ENCODE measurements at regions not wholly inside any gene's neighbourhood (a gene's known extent, or its start where the extent isn't known, plus 50 kb on each side); places are given as distances from the start of the nearest gene placed in this dataset.

- H3K36me3 ChIP-seq = no peaks in the 10 kb centered on the region
- DNase-seq = no peak
- no peak overlapping the region for H3K4me3 ChIP-seq
- TF ChIP-seq, protein P1, sequence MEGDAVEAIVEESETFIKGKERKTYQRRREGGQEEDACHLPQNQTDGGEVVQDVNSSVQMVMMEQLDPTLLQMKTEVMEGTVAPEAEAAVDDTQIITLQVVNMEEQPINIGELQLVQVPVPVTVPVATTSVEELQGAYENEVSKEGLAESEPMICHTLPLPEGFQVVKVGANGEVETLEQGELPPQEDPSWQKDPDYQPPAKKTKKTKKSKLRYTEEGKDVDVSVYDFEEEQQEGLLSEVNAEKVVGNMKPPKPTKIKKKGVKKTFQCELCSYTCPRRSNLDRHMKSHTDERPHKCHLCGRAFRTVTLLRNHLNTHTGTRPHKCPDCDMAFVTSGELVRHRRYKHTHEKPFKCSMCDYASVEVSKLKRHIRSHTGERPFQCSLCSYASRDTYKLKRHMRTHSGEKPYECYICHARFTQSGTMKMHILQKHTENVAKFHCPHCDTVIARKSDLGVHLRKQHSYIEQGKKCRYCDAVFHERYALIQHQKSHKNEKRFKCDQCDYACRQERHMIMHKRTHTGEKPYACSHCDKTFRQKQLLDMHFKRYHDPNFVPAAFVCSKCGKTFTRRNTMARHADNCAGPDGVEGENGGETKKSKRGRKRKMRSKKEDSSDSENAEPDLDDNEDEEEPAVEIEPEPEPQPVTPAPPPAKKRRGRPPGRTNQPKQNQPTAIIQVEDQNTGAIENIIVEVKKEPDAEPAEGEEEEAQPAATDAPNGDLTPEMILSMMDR (IDR thresholded peaks at IDR 0.05; ENCODE audit: borderline replicate concordance) = no peak
- no peak overlapping the region for H3K27ac ChIP-seq (replicated peaks)
- H3K9me3 ChIP-seq (replicated peaks) = no peaks in the 10 kb centered on the region
- H3K4me1 ChIP-seq = peaks cover 6% of the 10 kb centered on the region
- no peaks in the 10 kb centered on the region for H3K27me3 ChIP-seq (ENCODE audit: low read depth)
- intact Hi-C loops (cut with micrococcal nuclease) = no loop called here
Observed at GRCh38 chr6:6390849-6391602, 70.6 kb upstream of the F13A1 start.

- DNase-seq = no peak
- Histone ChIP-seq H3K27me3 (ENCODE audit: low read depth) (no peaks in the 10 kb centered on the region), H3K36me3 (no peaks in the 10 kb centered on the region), H3K27ac (replicated peaks) (no peak overlapping the region), H3K4me3 (no peak overlapping the region), H3K9me3 (replicated peaks) (no peaks in the 10 kb centered on the region), H3K4me1 (peaks cover 15% of the 10 kb centered on the region)
- TF ChIP-seq, protein P1 (IDR thresholded peaks at IDR 0.05; ENCODE audit: borderline replicate concordance) = no peak
- intact Hi-C loops (cut with micrococcal nuclease) = no loop called here
Observed at GRCh38 chr6:6392214-6393068, 72.0 kb upstream of the F13A1 start.

GRCh38 chr6:6393069-6393529 lies 72.6 kb upstream of the F13A1 start:
- Histone ChIP-seq H3K4me3 (no peak overlapping the region), H3K4me1 (peaks cover 15% of the 10 kb centered on the region), H3K9me3 (replicated peaks) (no peaks in the 10 kb centered on the region), H3K36me3 (no peaks in the 10 kb centered on the region), H3K27me3 (ENCODE audit: low read depth) (no peaks in the 10 kb centered on the region), H3K27ac (replicated peaks) (no peak overlapping the region)
- no peak for DNase-seq
- TF ChIP-seq, protein P1 (IDR thresholded peaks at IDR 0.05; ENCODE audit: borderline replicate concordance) = no peak
- intact Hi-C loops (cut with micrococcal nuclease) = no loop called here

GRCh38 chr6:6395581-6396197 lies 75.2 kb upstream of the F13A1 start:
- intact Hi-C loops (cut with micrococcal nuclease) = no loop called here
- peak overlapping the region; percentile 73 for H3K27ac ChIP-seq (replicated peaks)
- DNase-seq = no peak

DNA sequence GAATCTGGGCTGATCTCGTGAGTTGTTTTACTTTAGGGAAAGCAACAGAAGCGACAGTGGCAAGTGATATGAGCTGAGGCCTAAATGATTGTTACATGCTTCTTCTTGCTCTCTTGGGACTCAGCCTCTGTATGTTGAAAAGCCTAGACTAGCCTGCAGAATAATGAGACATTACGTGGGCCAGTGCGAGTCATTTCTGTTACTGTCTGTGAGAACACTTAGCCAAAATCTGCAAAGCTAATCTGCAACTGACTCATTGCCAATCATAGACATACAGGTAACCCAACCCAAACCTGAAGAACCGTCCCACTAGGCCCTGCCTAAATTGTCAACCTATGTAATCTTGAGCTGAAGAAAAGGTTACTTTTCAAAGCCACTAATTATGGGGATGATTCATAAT lies 77.4 kb upstream of the F13A1 start:
- Histone ChIP-seq H3K27me3 (ENCODE audit: low read depth) (no peaks in the 10 kb centered on the region), H3K27ac (replicated peaks) (no peak overlapping the region), H3K4me1 (peaks cover 15% of the 10 kb centered on the region), H3K4me3 (no peak overlapping the region), H3K9me3 (replicated peaks) (no peaks in the 10 kb centered on the region), H3K36me3 (no peaks in the 10 kb centered on the region)
- intact Hi-C loops (cut with micrococcal nuclease) = no loop called here
- TF ChIP-seq, protein P1 (IDR thresholded peaks at IDR 0.05; ENCODE audit: borderline replicate concordance) = no peak
- DNase-seq = no peak

More at GRCh38 chr6:6395581-6396197, 75.2 kb upstream of the F13A1 start:
- H3K27me3 ChIP-seq (ENCODE audit: low read depth) = no peaks in the 10 kb centered on the region
- H3K4me1 ChIP-seq = peaks cover 15% of the 10 kb centered on the region
- no peak overlapping the region for H3K4me3 ChIP-seq
- no peaks in the 10 kb centered on the region for H3K36me3 ChIP-seq
- TF ChIP-seq, protein P1 (IDR thresholded peaks at IDR 0.05; ENCODE audit: borderline replicate concordance) = no peak
- H3K9me3 ChIP-seq (replicated peaks) = no peaks in the 10 kb centered on the region

All from left ventricle myocardium inferior (tissue), 1 donor.